Ovary (tissue), 3 donors: ENCODE measurements at regions not wholly inside any gene's neighbourhood (a gene's known extent, or its start where the extent isn't known, plus 50 kb on each side); places are given as distances from the start of the nearest gene placed in this dataset.

ENCODE experiments used
- EP300 ChIP-seq: sonication (generic); formaldehyde crosslinking; IDR thresholded peaks from one replicate; pipeline ENCODE4 v1.6.1; 2017; ENCODE audit warnings: antibody characterized with exemption
- POLR2A ChIP-seq: fragments of 450-650 bp; IDR thresholded peaks from one replicate; pipeline ENCODE4 v1.6.1; 2017; ENCODE audit warnings: antibody characterized with exemption, mild to moderate bottlenecking, moderate library complexity
- TF ChIP-seq, protein P1 (sequence below), 3 donors: fragments of 450-650 bp in 2 of 3; fragments of 200-600 bp in 1 of 3; IDR thresholded peaks; one replicate each; pipeline versions ENCODE4 v1.5.1 to v1.8.0; 2016 to 2022; ENCODE audit warnings: antibody characterized with exemption in 3 of 3, mild to moderate bottlenecking in 1 of 3
- donor health status: DM: no; HTN: no; CAD: no.

DNA sequence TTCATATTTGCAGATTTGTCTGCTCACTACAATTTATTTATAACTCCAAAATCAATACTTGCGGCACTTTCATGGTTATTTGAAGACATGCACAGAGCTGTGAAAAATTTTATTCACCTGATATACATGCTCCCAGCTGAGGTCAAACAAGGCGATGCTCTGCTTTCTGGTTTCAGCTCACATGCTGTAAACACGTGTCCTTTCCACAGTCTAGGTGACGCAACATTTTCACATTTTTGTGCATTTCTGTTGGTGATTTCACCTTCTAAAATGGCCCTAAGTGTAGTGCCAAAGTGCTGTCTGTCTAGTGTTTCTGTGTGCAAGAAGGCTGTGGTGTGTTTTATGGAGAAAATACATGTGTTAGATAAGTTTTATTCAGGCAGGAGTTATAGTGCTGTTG is 650.5 kb downstream of the RNF144B start:
- TF ChIP-seq, protein P1, sequence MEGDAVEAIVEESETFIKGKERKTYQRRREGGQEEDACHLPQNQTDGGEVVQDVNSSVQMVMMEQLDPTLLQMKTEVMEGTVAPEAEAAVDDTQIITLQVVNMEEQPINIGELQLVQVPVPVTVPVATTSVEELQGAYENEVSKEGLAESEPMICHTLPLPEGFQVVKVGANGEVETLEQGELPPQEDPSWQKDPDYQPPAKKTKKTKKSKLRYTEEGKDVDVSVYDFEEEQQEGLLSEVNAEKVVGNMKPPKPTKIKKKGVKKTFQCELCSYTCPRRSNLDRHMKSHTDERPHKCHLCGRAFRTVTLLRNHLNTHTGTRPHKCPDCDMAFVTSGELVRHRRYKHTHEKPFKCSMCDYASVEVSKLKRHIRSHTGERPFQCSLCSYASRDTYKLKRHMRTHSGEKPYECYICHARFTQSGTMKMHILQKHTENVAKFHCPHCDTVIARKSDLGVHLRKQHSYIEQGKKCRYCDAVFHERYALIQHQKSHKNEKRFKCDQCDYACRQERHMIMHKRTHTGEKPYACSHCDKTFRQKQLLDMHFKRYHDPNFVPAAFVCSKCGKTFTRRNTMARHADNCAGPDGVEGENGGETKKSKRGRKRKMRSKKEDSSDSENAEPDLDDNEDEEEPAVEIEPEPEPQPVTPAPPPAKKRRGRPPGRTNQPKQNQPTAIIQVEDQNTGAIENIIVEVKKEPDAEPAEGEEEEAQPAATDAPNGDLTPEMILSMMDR (IDR thresholded peaks at IDR 0.05), result no peak
- TF ChIP-seq EP300 (no peak), POLR2A (no peak)
